GM12878 (cell line): ENCODE measurements at regions not wholly inside any gene's neighbourhood (a gene's known extent, or its start where the extent isn't known, plus 50 kb on each side); places are given as distances from the start of the nearest gene placed in this dataset.

ENCODE experiments used
- CBX3 ChIP-seq: fragments of 200-600 bp; sonication (generic); IDR thresholded peaks from 2 replicates; pipeline ENCODE4 v1.6.1; 2016; ENCODE audit warnings: low read depth, borderline replicate concordance
- PAX5 ChIP-seq: IDR thresholded peaks from 2 replicates; pipeline ENCODE4 v1.6.1; 2011; ENCODE audit warnings: low read depth, low read length, borderline replicate concordance
- POLR2AphosphoS5 ChIP-seq: IDR thresholded peaks from 2 replicates; pipeline ENCODE4 v1.6.1; 2011; ENCODE audit warnings: mild to moderate bottlenecking, low read length, inconsistent platforms
- SIN3A ChIP-seq: IDR thresholded peaks from 2 replicates; pipeline ENCODE4 v1.6.1; 2012; ENCODE audit warnings: low read depth, low read length, improper control_type of control experiment
- TF ChIP-seq, protein P1 (sequence below), 3 experiments: IDR thresholded peaks in 2 of 3; conservative IDR thresholded peaks in 1 of 3; 2 replicates each; pipeline ENCODE4 v1.5.1; 2011; ENCODE audit warnings: low read depth in 3 of 3, low read length in 3 of 3, mild to moderate bottlenecking in 3 of 3, control low read depth in 2 of 3, moderate library complexity in 2 of 3, inconsistent platforms in 1 of 3, mixed read lengths in 1 of 3; ENCODE audit not compliant: control insufficient read depth in 2 of 3, insufficient read depth in 1 of 3; ENCODE audit errors: extremely low read depth in 1 of 3
- TF ChIP-seq, protein P2 (sequence below): fragments of 450-650 bp; IDR thresholded peaks from 2 replicates; pipeline ENCODE4 v1.6.1; 2016; ENCODE audit warnings: mild to moderate bottlenecking, moderate library complexity, borderline replicate concordance

GRCh38 chr11:16604794-16605388 lies 133.6 kb upstream of the C11orf58 start:
- TF ChIP-seq SIN3A (no peak), PAX5 (no peak), POLR2AphosphoS5 (no peak), CBX3 (no peak)
- TF ChIP-seq, protein P1, sequence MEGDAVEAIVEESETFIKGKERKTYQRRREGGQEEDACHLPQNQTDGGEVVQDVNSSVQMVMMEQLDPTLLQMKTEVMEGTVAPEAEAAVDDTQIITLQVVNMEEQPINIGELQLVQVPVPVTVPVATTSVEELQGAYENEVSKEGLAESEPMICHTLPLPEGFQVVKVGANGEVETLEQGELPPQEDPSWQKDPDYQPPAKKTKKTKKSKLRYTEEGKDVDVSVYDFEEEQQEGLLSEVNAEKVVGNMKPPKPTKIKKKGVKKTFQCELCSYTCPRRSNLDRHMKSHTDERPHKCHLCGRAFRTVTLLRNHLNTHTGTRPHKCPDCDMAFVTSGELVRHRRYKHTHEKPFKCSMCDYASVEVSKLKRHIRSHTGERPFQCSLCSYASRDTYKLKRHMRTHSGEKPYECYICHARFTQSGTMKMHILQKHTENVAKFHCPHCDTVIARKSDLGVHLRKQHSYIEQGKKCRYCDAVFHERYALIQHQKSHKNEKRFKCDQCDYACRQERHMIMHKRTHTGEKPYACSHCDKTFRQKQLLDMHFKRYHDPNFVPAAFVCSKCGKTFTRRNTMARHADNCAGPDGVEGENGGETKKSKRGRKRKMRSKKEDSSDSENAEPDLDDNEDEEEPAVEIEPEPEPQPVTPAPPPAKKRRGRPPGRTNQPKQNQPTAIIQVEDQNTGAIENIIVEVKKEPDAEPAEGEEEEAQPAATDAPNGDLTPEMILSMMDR (IDR thresholded peaks at IDR 0.05 in 2 of 3, conservative IDR thresholded peaks at IDR 0.05 in 1 of 3; ENCODE audit: control insufficient read depth in 2 of 3, extremely low read depth in 1 of 3, insufficient read depth in 1 of 3, low read depth in 3 of 3, low read length in 3 of 3): no peak
- TF ChIP-seq, protein P2, sequence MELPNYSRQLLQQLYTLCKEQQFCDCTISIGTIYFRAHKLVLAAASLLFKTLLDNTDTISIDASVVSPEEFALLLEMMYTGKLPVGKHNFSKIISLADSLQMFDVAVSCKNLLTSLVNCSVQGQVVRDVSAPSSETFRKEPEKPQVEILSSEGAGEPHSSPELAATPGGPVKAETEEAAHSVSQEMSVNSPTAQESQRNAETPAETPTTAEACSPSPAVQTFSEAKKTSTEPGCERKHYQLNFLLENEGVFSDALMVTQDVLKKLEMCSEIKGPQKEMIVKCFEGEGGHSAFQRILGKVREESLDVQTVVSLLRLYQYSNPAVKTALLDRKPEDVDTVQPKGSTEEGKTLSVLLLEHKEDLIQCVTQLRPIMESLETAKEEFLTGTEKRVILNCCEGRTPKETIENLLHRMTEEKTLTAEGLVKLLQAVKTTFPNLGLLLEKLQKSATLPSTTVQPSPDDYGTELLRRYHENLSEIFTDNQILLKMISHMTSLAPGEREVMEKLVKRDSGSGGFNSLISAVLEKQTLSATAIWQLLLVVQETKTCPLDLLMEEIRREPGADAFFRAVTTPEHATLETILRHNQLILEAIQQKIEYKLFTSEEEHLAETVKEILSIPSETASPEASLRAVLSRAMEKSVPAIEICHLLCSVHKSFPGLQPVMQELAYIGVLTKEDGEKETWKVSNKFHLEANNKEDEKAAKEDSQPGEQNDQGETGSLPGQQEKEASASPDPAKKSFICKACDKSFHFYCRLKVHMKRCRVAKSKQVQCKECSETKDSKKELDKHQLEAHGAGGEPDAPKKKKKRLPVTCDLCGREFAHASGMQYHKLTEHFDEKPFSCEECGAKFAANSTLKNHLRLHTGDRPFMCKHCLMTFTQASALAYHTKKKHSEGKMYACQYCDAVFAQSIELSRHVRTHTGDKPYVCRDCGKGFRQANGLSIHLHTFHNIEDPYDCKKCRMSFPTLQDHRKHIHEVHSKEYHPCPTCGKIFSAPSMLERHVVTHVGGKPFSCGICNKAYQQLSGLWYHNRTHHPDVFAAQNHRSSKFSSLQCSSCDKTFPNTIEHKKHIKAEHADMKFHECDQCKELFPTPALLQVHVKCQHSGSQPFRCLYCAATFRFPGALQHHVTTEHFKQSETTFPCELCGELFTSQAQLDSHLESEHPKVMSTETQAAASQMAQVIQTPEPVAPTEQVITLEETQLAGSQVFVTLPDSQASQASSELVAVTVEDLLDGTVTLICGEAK: no peak
